ENCODE measurements at regions not wholly inside any gene's neighbourhood (a gene's known extent, or its start where the extent isn't known, plus 50 kb on each side); places are given as distances from the start of the nearest gene placed in this dataset.
"Not testable (repeated sequence)": the region's sequence is repeated elsewhere in the genome, so short reads cannot be mapped to it uniquely, and the experiment has no call there.

GRCh38 chr6:139701003-139701402 is 326.6 kb upstream of the CITED2 start:
- no peak for DNase-seq (ENCODE audit: extremely low spot score)
- ChIA-PET POLR2A (no interaction called here), CTCF (no interaction called here)
- TF ChIP-seq CTCF (IDR thresholded peaks at IDR 0.05; ENCODE audit: control extremely low read depth, extremely low read depth, low read depth, missing control alignments): no peak

GRCh38 chr6:139699911-139700310 is 325.5 kb upstream of the CITED2 start:
- ChIA-PET POLR2A (no interaction called here), CTCF (no interaction called here)
- TF ChIP-seq CTCF (IDR thresholded peaks at IDR 0.05; ENCODE audit: control extremely low read depth, extremely low read depth, low read depth, missing control alignments): no peak
- DNase-seq (ENCODE audit: extremely low spot score): no peak

- TF ChIP-seq CTCF (IDR thresholded peaks at IDR 0.05; ENCODE audit: control extremely low read depth, extremely low read depth, low read depth, missing control alignments): no peak
- CTCF ChIA-PET: no interaction called here
- no peak for DNase-seq (ENCODE audit: extremely low spot score)
- POLR2A ChIA-PET: no interaction called here
These were observed 324.9 kb upstream of the CITED2 start for GRCh38 chr6:139699335-139699734.

- CTCF ChIA-PET: no interaction called here
- POLR2A ChIA-PET: no interaction called here
- TF ChIP-seq CTCF (IDR thresholded peaks at IDR 0.05; ENCODE audit: control extremely low read depth, extremely low read depth, low read depth, missing control alignments): no peak
- no peak for DNase-seq (ENCODE audit: extremely low spot score)
These were observed 324.2 kb upstream of the CITED2 start for GRCh38 chr6:139698526-139699176.

- POLR2A ChIA-PET; CTCF ChIA-PET; DNase-seq (ENCODE audit: extremely low spot score): not testable (repeated sequence)
These were observed 323.4 kb upstream of the CITED2 start for GRCh38 chr6:139697856-139698255.

GRCh38 chr6:139696991-139697390 is 322.5 kb upstream of the CITED2 start:
- DNase-seq (ENCODE audit: extremely low spot score); CTCF ChIA-PET; POLR2A ChIA-PET: not testable (repeated sequence)

- POLR2A ChIA-PET: no interaction called here
- TF ChIP-seq CTCF (IDR thresholded peaks at IDR 0.05; ENCODE audit: control extremely low read depth, extremely low read depth, low read depth, missing control alignments): no peak
- no peak for DNase-seq (ENCODE audit: extremely low spot score)
- CTCF ChIA-PET: interaction anchor here (1.7 kb wide), 1 partner anchor 12 kb away, joined by 4 read pairs; no protein-coding TSS in a partner anchor
These were observed 320.9 kb upstream of the CITED2 start for GRCh38 chr6:139695361-139695760.

GRCh38 chr6:139693735-139694134 is 319.3 kb upstream of the CITED2 start:
- POLR2A ChIA-PET: no interaction called here
- CTCF ChIA-PET: interaction anchor here (1.6 to 2.0 kb wide), 2 partner anchors 13 to 15 kb away, joined by 5 to 6 read pairs; no protein-coding TSS in a partner anchor
- TF ChIP-seq CTCF (IDR thresholded peaks at IDR 0.05; ENCODE audit: control extremely low read depth, extremely low read depth, low read depth, missing control alignments): no peak
- DNase-seq (ENCODE audit: extremely low spot score): no peak
